ENCODE measurements at regions not wholly inside any gene's neighbourhood (a gene's known extent, or its start where the extent isn't known, plus 50 kb on each side); places are given as distances from the start of the nearest gene placed in this dataset.
A peak's percentile ranks its signal among the peaks of the same experiment; 100 is the strongest.

DNA sequence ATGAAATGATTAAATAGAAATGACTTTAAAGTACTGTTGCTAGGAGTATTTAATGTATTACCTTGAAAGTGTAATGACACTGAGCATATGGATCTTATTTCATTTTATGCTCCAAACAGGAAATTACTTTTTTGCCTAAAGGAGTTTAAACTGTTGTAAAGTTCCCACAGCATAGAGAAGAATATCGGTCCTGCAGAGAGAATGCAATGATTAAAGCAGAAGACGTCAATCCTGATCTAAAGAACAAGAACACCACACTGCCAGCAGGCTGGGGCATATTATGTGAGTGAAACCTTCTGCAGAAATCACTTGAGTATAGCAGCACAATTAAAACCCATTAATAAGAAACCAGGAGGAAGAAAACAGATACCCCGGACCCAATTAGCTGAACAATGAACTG is 72.8 kb upstream of the CAMK2D start:
- POLR2A ChIA-PET: no interaction called here
- no peak for DNase-seq
- Mint-ChIP-seq H3K36me3 (peaks cover 0 to 2% (median 0%) of the 10 kb centered on the region in 3 donors), H3K27ac (peak overlapping the region in 1 of 8 donors; percentile 70), H3K27me3 (peaks cover 0 to 3% of the 10 kb centered on the region in 2 donors), H3K4me1 (peaks cover 0 to 5% (median 0%) of the 10 kb centered on the region in 3 donors), H3K4me3 (no peak overlapping the region), H3K9me3 (peaks cover 0 to 2% (median 0%) of the 10 kb centered on the region in 5 donors)
- CTCF ChIA-PET: no interaction called here
- no peaks in the 10 kb centered on the region for H3K27me3 ChIP-seq (ENCODE audit: insufficient read depth, low read length, poor library complexity, severe bottlenecking)
- no peaks in the 10 kb centered on the region for H3K36me3 ChIP-seq (ENCODE audit: insufficient read depth, low read length)
- H3K4me1 ChIP-seq (ENCODE audit: insufficient read depth, low read length): no peaks in the 10 kb centered on the region
- no peak overlapping the region for H3K27ac ChIP-seq (ENCODE audit: low read depth, low read length)
- H3K4me3 ChIP-seq (ENCODE audit: low read length): no peak overlapping the region
- no peaks in the 10 kb centered on the region for H3K9me3 ChIP-seq (ENCODE audit: low read length)

DNA sequence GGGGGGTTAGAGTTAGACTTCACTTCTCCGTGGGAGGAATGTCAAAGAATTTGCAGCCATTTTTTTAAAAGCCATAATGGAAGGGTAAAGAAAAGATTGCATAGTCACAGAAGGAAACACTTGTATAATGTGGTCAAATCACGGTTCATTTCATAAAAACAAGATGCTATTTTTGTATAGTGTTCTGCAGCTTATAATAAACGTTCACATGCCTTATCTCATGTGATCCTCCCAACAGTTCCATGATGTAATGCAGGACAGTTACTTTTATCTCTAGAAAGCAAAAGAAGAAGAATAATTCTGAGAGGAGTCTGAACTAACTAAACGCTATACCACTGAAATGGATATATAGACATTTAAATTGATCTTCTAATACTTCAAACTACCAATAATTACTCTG is 71.3 kb upstream of the CAMK2D start:
- CTCF ChIA-PET: no interaction called here
- Mint-ChIP-seq H3K27me3 (peaks cover 0 to 4% of the 10 kb centered on the region in 2 donors), H3K27ac (peak overlapping the region in 1 of 8 donors; percentile 35)

DNA sequence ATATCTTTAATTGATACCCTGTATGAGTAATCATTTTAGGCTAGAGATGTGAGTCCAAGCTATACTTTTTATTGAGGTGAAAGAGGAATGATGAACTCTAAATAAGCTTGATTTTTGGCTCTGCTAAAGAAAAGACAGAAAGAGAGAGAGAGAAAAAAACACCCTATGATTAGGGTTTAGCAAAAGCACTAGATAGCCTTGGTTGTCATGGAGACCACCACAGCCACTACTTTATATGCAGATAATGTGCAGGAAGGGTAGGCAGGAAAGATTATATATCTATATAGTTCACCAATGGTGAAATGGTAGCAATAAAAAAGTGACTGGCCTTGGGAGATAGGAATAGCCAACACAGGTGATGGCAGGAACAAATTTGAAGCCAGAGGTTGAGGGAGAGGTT is 69.9 kb upstream of the CAMK2D start:
- peaks cover 0 to 2% (median 0%) of the 10 kb centered on the region in 5 donors for H3K9me3 Mint-ChIP-seq
- no peaks in the 10 kb centered on the region for H3K36me3 ChIP-seq (ENCODE audit: insufficient read depth, low read length)
- POLR2A ChIA-PET: no interaction called here
- H3K27ac ChIP-seq (ENCODE audit: low read depth, low read length): no peak overlapping the region
- DNase-seq: no peak
- peaks cover 0 to 2% (median 0%) of the 10 kb centered on the region in 3 donors for H3K36me3 Mint-ChIP-seq
- no peaks in the 10 kb centered on the region for H3K27me3 ChIP-seq (ENCODE audit: insufficient read depth, low read length, poor library complexity, severe bottlenecking)
- CTCF ChIA-PET: no interaction called here
- no peaks in the 10 kb centered on the region for H3K9me3 ChIP-seq (ENCODE audit: low read length)
- no peak overlapping the region for H3K4me3 Mint-ChIP-seq
- H3K4me1 Mint-ChIP-seq: peaks cover 0 to 5% (median 0%) of the 10 kb centered on the region in 3 donors
- H3K27me3 Mint-ChIP-seq: peaks cover 0 to 4% of the 10 kb centered on the region in 2 donors
- H3K4me1 ChIP-seq (ENCODE audit: insufficient read depth, low read length): peaks cover 2% of the 10 kb centered on the region
- H3K4me3 ChIP-seq (ENCODE audit: low read length): no peak overlapping the region
- no peak overlapping the region for H3K27ac Mint-ChIP-seq

More for the DNA sequence above, 71.3 kb upstream of the CAMK2D start:
- no peak overlapping the region for H3K27ac ChIP-seq (ENCODE audit: low read depth, low read length)
- no peak for DNase-seq
- Mint-ChIP-seq H3K4me1 (peaks cover 0 to 5% (median 0%) of the 10 kb centered on the region in 3 donors), H3K4me3 (no peak overlapping the region), H3K36me3 (peaks cover 0 to 2% (median 0%) of the 10 kb centered on the region in 3 donors), H3K9me3 (peaks cover 0 to 2% (median 0%) of the 10 kb centered on the region in 5 donors)
- H3K27me3 ChIP-seq (ENCODE audit: insufficient read depth, low read length, poor library complexity, severe bottlenecking): no peaks in the 10 kb centered on the region
- H3K9me3 ChIP-seq (ENCODE audit: low read length): no peaks in the 10 kb centered on the region
- H3K36me3 ChIP-seq (ENCODE audit: insufficient read depth, low read length): no peaks in the 10 kb centered on the region
- H3K4me1 ChIP-seq (ENCODE audit: insufficient read depth, low read length): no peaks in the 10 kb centered on the region
- POLR2A ChIA-PET: no interaction called here
- no peak overlapping the region for H3K4me3 ChIP-seq (ENCODE audit: low read length)

DNA sequence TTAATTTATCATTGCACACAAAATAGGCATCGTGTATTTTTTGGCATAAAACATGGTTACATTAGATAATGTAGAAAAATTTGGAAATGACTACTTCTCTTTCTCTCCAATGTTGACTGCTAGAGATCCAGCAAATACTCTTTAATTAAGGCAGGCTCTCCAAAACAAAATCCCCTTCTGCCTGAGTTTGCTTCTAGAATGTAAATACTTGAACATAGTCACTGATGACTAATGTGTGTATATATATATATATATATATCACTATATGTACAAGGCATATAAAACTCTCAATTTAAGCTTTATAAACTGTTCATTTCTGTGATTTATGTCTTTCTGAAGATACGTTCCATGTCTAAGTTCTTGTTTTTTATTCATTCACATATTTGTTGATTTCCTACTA is 67.2 kb upstream of the CAMK2D start:
- Mint-ChIP-seq H3K4me1 (peaks cover 19 to 30% (median 26%) of the 10 kb centered on the region in 3 donors), H3K27ac (no peak overlapping the region), H3K36me3 (peaks cover 0 to 2% (median 0%) of the 10 kb centered on the region in 3 donors), H3K9me3 (peaks cover 0 to 2% (median 0%) of the 10 kb centered on the region in 5 donors), H3K27me3 (peaks cover 0 to 4% of the 10 kb centered on the region in 2 donors), H3K4me3 (no peak overlapping the region)
- ChIA-PET POLR2A (no interaction called here), CTCF (no interaction called here)
- no peak overlapping the region for H3K27ac ChIP-seq (ENCODE audit: low read depth, low read length)
- H3K27me3 ChIP-seq (ENCODE audit: insufficient read depth, low read length, poor library complexity, severe bottlenecking): no peaks in the 10 kb centered on the region
- no peak overlapping the region for H3K4me3 ChIP-seq (ENCODE audit: low read length)
- peaks cover 26% of the 10 kb centered on the region for H3K4me1 ChIP-seq (ENCODE audit: insufficient read depth, low read length)
- no peaks in the 10 kb centered on the region for H3K9me3 ChIP-seq (ENCODE audit: low read length)
- DNase-seq: no peak
- no peaks in the 10 kb centered on the region for H3K36me3 ChIP-seq (ENCODE audit: insufficient read depth, low read length)

DNA sequence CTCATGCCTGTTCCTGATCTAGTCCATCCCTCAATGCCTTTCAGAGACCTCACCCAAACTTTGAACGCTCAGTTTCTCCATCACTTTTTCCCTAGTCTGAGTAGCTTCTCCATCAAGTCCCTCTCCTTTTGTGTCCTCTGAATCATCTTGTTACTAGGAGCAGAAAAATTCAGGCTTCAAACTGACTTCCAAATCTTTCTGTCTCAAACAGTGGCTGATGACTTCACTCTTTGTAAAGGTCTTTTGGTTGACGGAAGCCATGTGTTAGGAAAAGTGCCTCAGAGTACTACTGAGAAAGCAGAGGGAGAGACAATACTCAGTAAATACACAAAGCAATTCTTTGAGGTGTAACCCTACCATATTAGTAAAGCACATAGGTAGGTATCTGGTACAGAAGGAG is 65.7 kb upstream of the CAMK2D start:
- no peaks in the 10 kb centered on the region for H3K27me3 ChIP-seq (ENCODE audit: insufficient read depth, low read length, poor library complexity, severe bottlenecking)
- no peak overlapping the region for H3K27ac ChIP-seq (ENCODE audit: low read depth, low read length)
- no peak for DNase-seq
- Mint-ChIP-seq H3K4me3 (no peak overlapping the region), H3K4me1 (peaks cover 20 to 36% (median 30%) of the 10 kb centered on the region in 3 donors), H3K9me3 (peaks cover 0 to 2% (median 0%) of the 10 kb centered on the region in 5 donors), H3K36me3 (peaks cover 0 to 2% (median 0%) of the 10 kb centered on the region in 3 donors), H3K27ac (no peak overlapping the region), H3K27me3 (peaks cover 0 to 4% of the 10 kb centered on the region in 2 donors)
- ChIA-PET POLR2A (no interaction called here), CTCF (no interaction called here)
- H3K4me3 ChIP-seq (ENCODE audit: low read length): no peak overlapping the region
- no peaks in the 10 kb centered on the region for H3K36me3 ChIP-seq (ENCODE audit: insufficient read depth, low read length)
- H3K4me1 ChIP-seq (ENCODE audit: insufficient read depth, low read length): peaks cover 26% of the 10 kb centered on the region
- no peaks in the 10 kb centered on the region for H3K9me3 ChIP-seq (ENCODE audit: low read length)

- Mint-ChIP-seq H3K27me3 (peaks cover 0 to 2% of the 10 kb centered on the region in 2 donors), H3K36me3 (peaks cover 0 to 2% (median 0%) of the 10 kb centered on the region in 3 donors), H3K4me1 (peaks cover 20 to 36% (median 27%) of the 10 kb centered on the region in 3 donors), H3K9me3 (peaks cover 0 to 2% (median 0%) of the 10 kb centered on the region in 5 donors), H3K4me3 (no peak overlapping the region), H3K27ac (no peak overlapping the region)
- Histone ChIP-seq H3K4me1 (ENCODE audit: insufficient read depth, low read length) (peaks cover 26% of the 10 kb centered on the region), H3K27me3 (ENCODE audit: insufficient read depth, low read length, poor library complexity, severe bottlenecking) (no peaks in the 10 kb centered on the region), H3K4me3 (ENCODE audit: low read length) (no peak overlapping the region), H3K9me3 (ENCODE audit: low read length) (no peaks in the 10 kb centered on the region), H3K36me3 (ENCODE audit: insufficient read depth, low read length) (no peaks in the 10 kb centered on the region), H3K27ac (ENCODE audit: low read depth, low read length) (no peak overlapping the region)
- POLR2A ChIA-PET: no interaction called here
- CTCF ChIA-PET: no interaction called here
- no peak for DNase-seq
Measured at GRCh38 chr4:113826421-113826820, 64.9 kb upstream of the CAMK2D start.

- Mint-ChIP-seq H3K36me3 (peaks cover 0 to 2% (median 0%) of the 10 kb centered on the region in 3 donors), H3K27me3 (peaks cover 2 to 6% of the 10 kb centered on the region in 2 donors), H3K27ac (peak overlapping the region in 5 of 8 donors; percentile 1 to 48 (median 12)), H3K4me1 (peaks cover 20 to 36% (median 26%) of the 10 kb centered on the region in 3 donors), H3K9me3 (peaks cover 0 to 1% (median 0%) of the 10 kb centered on the region in 5 donors), H3K4me3 (peak overlapping the region in 3 of 7 donors; percentile 10 to 35 (median 25))
- peaks cover 26% of the 10 kb centered on the region for H3K4me1 ChIP-seq (ENCODE audit: insufficient read depth, low read length)
- CTCF ChIA-PET: no interaction called here
- H3K4me3 ChIP-seq (ENCODE audit: low read length): no peak overlapping the region
- POLR2A ChIA-PET: no interaction called here
- H3K9me3 ChIP-seq (ENCODE audit: low read length): no peaks in the 10 kb centered on the region
- no peaks in the 10 kb centered on the region for H3K36me3 ChIP-seq (ENCODE audit: insufficient read depth, low read length)
- H3K27me3 ChIP-seq (ENCODE audit: insufficient read depth, low read length, poor library complexity, severe bottlenecking): no peaks in the 10 kb centered on the region
- peak in 1 of 5 donors; percentile 33 for DNase-seq
- H3K27ac ChIP-seq (ENCODE audit: low read depth, low read length): no peak overlapping the region
Measured at GRCh38 chr4:113825272-113825671, 63.7 kb upstream of the CAMK2D start.

- Mint-ChIP-seq H3K27ac (no peak overlapping the region), H3K4me3 (no peak overlapping the region), H3K4me1 (peaks cover 20 to 36% (median 26%) of the 10 kb centered on the region in 3 donors)
Measured at GRCh38 chr4:113824396-113824795, 62.9 kb upstream of the CAMK2D start.

More at GRCh38 chr4:113824396-113824795, 62.9 kb upstream of the CAMK2D start:
- H3K27me3 ChIP-seq (ENCODE audit: insufficient read depth, low read length, poor library complexity, severe bottlenecking): no peaks in the 10 kb centered on the region
- no peaks in the 10 kb centered on the region for H3K9me3 ChIP-seq (ENCODE audit: low read length)
- H3K4me1 ChIP-seq (ENCODE audit: insufficient read depth, low read length): peaks cover 26% of the 10 kb centered on the region
- CTCF ChIA-PET: no interaction called here
- no peak for DNase-seq
- Mint-ChIP-seq H3K9me3 (no peaks in the 10 kb centered on the region), H3K36me3 (peaks cover 0 to under 1% (median 0%) of the 10 kb centered on the region in 3 donors), H3K27me3 (peaks cover 2 to 6% of the 10 kb centered on the region in 2 donors)
- H3K4me3 ChIP-seq (ENCODE audit: low read length): no peak overlapping the region
- POLR2A ChIA-PET: no interaction called here
- H3K27ac ChIP-seq (ENCODE audit: low read depth, low read length): no peak overlapping the region
- no peaks in the 10 kb centered on the region for H3K36me3 ChIP-seq (ENCODE audit: insufficient read depth, low read length)

All from CD8-positive, alpha-beta memory T cell (primary cell).